IMR-90 (cell line): ENCODE measurements at regions not wholly inside any gene's neighbourhood (a gene's known extent, or its start where the extent isn't known, plus 50 kb on each side); places are given as distances from the start of the nearest gene placed in this dataset.

Experiments used
- ATAC-seq: fragments of 200-7000 bp; cut with Tn5 transposase; 2 replicates; pipeline ENCODE4 v1.9.1; 2020; ENCODE audit warnings: low read depth, mild to moderate bottlenecking, moderate library complexity
- BruUV-seq: library from RNA; stranded (reverse); fragments of 400-500 nt; replicated peaks from 2 replicates; lab custom pipeline; 2021; lab: Mats Ljungman, UMichigan
- CTCF ChIA-PET: fragments of 300-600 bp; formaldehyde crosslinking; extraction: SDS; loops from one replicate; lab custom pipeline; 2021; ENCODE audit warnings: antibody characterized with exemption; lab: Yijun Ruan, JAX
- POLR2A ChIA-PET: fragments of 300-600 bp; sonication (Branson Sonifier 250); formaldehyde crosslinking; loops from one replicate; lab custom pipeline; 2022; ENCODE audit warnings: antibody characterized with exemption; ENCODE audit not compliant: unreplicated experiment; lab: Charles Lee
- DNase-seq: peaks from one replicate; pipeline ENCODE4 v3.0.0; 2013
- H2AFZ ChIP-seq: replicated peaks from 2 replicates; pipeline ENCODE3; 2013; ENCODE audit warnings: low read length, mild to moderate bottlenecking; ENCODE audit not compliant: poor library complexity
- H2AK5ac ChIP-seq: 2 replicates; pipeline ENCODE4 v1.6.1; 2013; ENCODE audit warnings: low read depth, low read length, inconsistent platforms
- H2AK9ac ChIP-seq: replicated peaks from 2 replicates; pipeline ENCODE3; 2013; ENCODE audit warnings: mild to moderate bottlenecking, low read depth, low read length, moderate library complexity; ENCODE audit not compliant: poor library complexity
- H2BK120ac ChIP-seq: 2 replicates; pipeline ENCODE4 v1.6.1; 2013; ENCODE audit warnings: low read depth, low read length, inconsistent platforms
- H2BK15ac ChIP-seq: 3 replicates; pipeline ENCODE4 v1.6.1; 2013; ENCODE audit warnings: low read depth, low read length, inconsistent platforms
- H2BK20ac ChIP-seq: 2 replicates; pipeline ENCODE4 v1.6.1; 2013; ENCODE audit warnings: low read depth, mild to moderate bottlenecking, inconsistent platforms, low read length, moderate library complexity
- H2BK5ac ChIP-seq: 2 replicates; pipeline ENCODE4 v1.6.1; 2013; ENCODE audit warnings: mild to moderate bottlenecking, low read depth, low read length, inconsistent platforms; ENCODE audit not compliant: poor library complexity, severe bottlenecking
- H3K14ac ChIP-seq: replicated peaks from 2 replicates; pipeline ENCODE4 v1.6.1; 2013; ENCODE audit warnings: low read depth, low read length, inconsistent platforms
- H3K18ac ChIP-seq: 2 replicates; pipeline ENCODE4 v1.6.1; 2013; ENCODE audit warnings: low read depth, low read length, control low read depth
- H3K23ac ChIP-seq: 2 replicates; pipeline ENCODE4 v1.6.1; 2013; ENCODE audit warnings: low read depth, low read length, inconsistent platforms
- H3K27ac ChIP-seq: 2 replicates; pipeline ENCODE4 v1.5.1; 2013; ENCODE audit warnings: mild to moderate bottlenecking, control low read depth, low read length; ENCODE audit not compliant: insufficient read depth
- H3K27me3 ChIP-seq: 2 replicates; pipeline ENCODE4 v1.6.1; 2013; ENCODE audit warnings: low read length; ENCODE audit not compliant: control insufficient read depth, insufficient read depth
- H3K36me3 ChIP-seq: 2 replicates; pipeline ENCODE4 v1.6.1; 2013; ENCODE audit warnings: low read length, mixed read lengths; ENCODE audit not compliant: control insufficient read depth, insufficient read depth
- H3K4ac ChIP-seq: 2 replicates; pipeline ENCODE4 v1.6.1; 2013; ENCODE audit warnings: low read depth, low read length, inconsistent platforms
- H3K4me1 ChIP-seq: 2 replicates; pipeline ENCODE4 v1.6.1; 2013; ENCODE audit warnings: low read length, mixed read lengths; ENCODE audit not compliant: control insufficient read depth, insufficient read depth
- H3K4me2 ChIP-seq: 2 replicates; pipeline ENCODE4 v1.6.1; 2013; ENCODE audit warnings: low read depth, mild to moderate bottlenecking, control low read depth, low read length, moderate library complexity
- H3K4me3 ChIP-seq: 2 replicates; pipeline ENCODE4 v1.5.1; 2013; ENCODE audit warnings: low read depth, mild to moderate bottlenecking, control low read depth, low read length, moderate library complexity; ENCODE audit not compliant: insufficient read depth
- H3K56ac ChIP-seq: 2 replicates; pipeline ENCODE4 v1.6.1; 2013; ENCODE audit warnings: low read length, inconsistent platforms; ENCODE audit not compliant: insufficient read depth; ENCODE audit errors: extremely low read depth
- H3K79me1 ChIP-seq, 2 experiments: 2 replicates each; pipeline ENCODE4 v1.6.1; 2013; ENCODE audit warnings: low read length in 2 of 2, inconsistent platforms in 1 of 2, low read depth in 1 of 2
- H3K9ac ChIP-seq: 2 replicates; pipeline ENCODE4 v1.6.1; 2013; ENCODE audit warnings: low read depth, low read length, control low read depth
- H3K9me1 ChIP-seq: 2 replicates; pipeline ENCODE4 v1.6.1; 2013; ENCODE audit warnings: low read length, inconsistent platforms; ENCODE audit not compliant: insufficient read depth
- H3K9me3 ChIP-seq: 2 replicates; pipeline ENCODE4 v1.6.1; 2013; ENCODE audit warnings: low read length; ENCODE audit not compliant: control insufficient read depth, insufficient read depth
- H4K20me1 ChIP-seq: 2 replicates; pipeline ENCODE4 v1.6.1; 2013; ENCODE audit warnings: low read length, inconsistent platforms; ENCODE audit not compliant: insufficient read depth
- H4K5ac ChIP-seq: 2 replicates; pipeline ENCODE4 v1.6.1; 2013; ENCODE audit warnings: mild to moderate bottlenecking, low read depth, low read length, control low read depth
- H4K8ac ChIP-seq, 2 experiments: 2 replicates each; pipeline ENCODE4 v1.6.1; 2013; ENCODE audit warnings: low read depth in 2 of 2, low read length in 2 of 2, control low read depth in 1 of 2, inconsistent platforms in 1 of 2
- H4K91ac ChIP-seq: 2 replicates; pipeline ENCODE4 v1.6.1; 2013; ENCODE audit warnings: low read depth, low read length, inconsistent platforms; ENCODE audit not compliant: insufficient read depth
- BHLHE40 ChIP-seq: fragments of 150-350 bp; IDR thresholded peaks from 2 replicates; pipeline ENCODE4 v1.6.1; 2016; ENCODE audit warnings: mild to moderate bottlenecking, low read depth, low read length
- CEBPB ChIP-seq: IDR thresholded peaks from 2 replicates; pipeline ENCODE4 v1.6.1; 2012; ENCODE audit warnings: low read depth, low read length, improper control_type of control experiment
- CHD1 ChIP-seq: IDR thresholded peaks from 2 replicates; pipeline ENCODE4 v1.6.1; 2012; ENCODE audit warnings: low read depth, low read length, improper control_type of control experiment
- ELK1 ChIP-seq: fragments of 150-350 bp; IDR thresholded peaks from 2 replicates; pipeline ENCODE4 v1.6.1; 2016; ENCODE audit warnings: low read depth, mild to moderate bottlenecking, low read length, moderate library complexity, borderline replicate concordance
- FOS ChIP-seq: fragments of 150-350 bp; IDR thresholded peaks from 2 replicates; pipeline ENCODE4 v1.6.1; 2016; ENCODE audit warnings: low read depth, low read length
- MAFK ChIP-seq: IDR thresholded peaks from 2 replicates; pipeline ENCODE4 v1.6.1; 2012; ENCODE audit warnings: low read depth, low read length, improper control_type of control experiment
- MAZ ChIP-seq: IDR thresholded peaks from 2 replicates; pipeline ENCODE4 v1.6.1; 2012; ENCODE audit warnings: low read depth, mild to moderate bottlenecking, low read length, improper control_type of control experiment, moderate library complexity, borderline replicate concordance
- MXI1 ChIP-seq: IDR thresholded peaks from 2 replicates; pipeline ENCODE4 v1.6.1; 2012; ENCODE audit warnings: low read depth, mild to moderate bottlenecking, low read length, moderate library complexity, borderline replicate concordance
- NFE2L2 ChIP-seq: fragments of 150-350 bp; IDR thresholded peaks from 2 replicates; pipeline ENCODE4 v1.6.1; 2016; ENCODE audit warnings: low read depth, mild to moderate bottlenecking, low read length
- POLR2A ChIP-seq: IDR thresholded peaks from 2 replicates; pipeline ENCODE4 v1.6.1; 2012; ENCODE audit warnings: mild to moderate bottlenecking, low read depth, low read length
- RAD21 ChIP-seq: IDR thresholded peaks from 2 replicates; pipeline ENCODE4 v1.6.1; 2012; ENCODE audit warnings: low read length, improper control_type of control experiment
- RCOR1 ChIP-seq: IDR thresholded peaks from 2 replicates; pipeline ENCODE4 v1.6.1; 2012; ENCODE audit warnings: mild to moderate bottlenecking, low read length, improper control_type of control experiment; ENCODE audit not compliant: insufficient replicate concordance
- RFX5 ChIP-seq: IDR thresholded peaks from 2 replicates; pipeline ENCODE4 v1.8.0; 2012; ENCODE audit warnings: low read depth, mild to moderate bottlenecking, low read length, moderate library complexity
- SMC3 ChIP-seq: fragments of 150-350 bp; IDR thresholded peaks from 2 replicates; pipeline ENCODE4 v1.6.1; 2016; ENCODE audit warnings: low read depth, mild to moderate bottlenecking, antibody characterized with exemption, low read length, moderate library complexity
- USF2 ChIP-seq: fragments of 150-350 bp; IDR thresholded peaks from 2 replicates; pipeline ENCODE4 v1.6.1; 2017; ENCODE audit warnings: mild to moderate bottlenecking, antibody characterized with exemption, low read length, low read depth
- WGBS, 2 experiments: methylation state at CpG; one replicate each; pipeline versions ENCODE4 v1.1.5 to v1.1.7; 2013; ENCODE audit warnings: missing lambda C conversion rate in 2 of 2; ENCODE audit not compliant: insufficient read length in 1 of 2; ENCODE audit errors: extremely low coverage in 2 of 2; 5-methylcytosine and 5-hydroxymethylcytosine counted together
- dilution Hi-C: fragments of 300-500 bp; cut with HindIII; formaldehyde crosslinking; loops from one replicate; pipeline ENCODE4 v1.14.3; 2018; ENCODE audit warnings: low sequenced_read_pairs; ENCODE audit not compliant: unreplicated experiment
- in situ Hi-C: fragments of 300-500 bp; cut with MboI; formaldehyde crosslinking; loops from 3 replicates; pipeline ENCODE4 v1.14.3; 2019; ENCODE audit warnings: low sequenced_read_pairs, inconsistent platforms, mixed read lengths
- intact Hi-C: fragments of 100-400 bp; cut with micrococcal nuclease; formaldehyde crosslinking; loops from 2 replicates; pipeline ENCODE4 v1.10.0; 2022
- TF ChIP-seq, protein P1 (sequence below): conservative IDR thresholded peaks from 2 replicates; pipeline ENCODE4 v1.5.1; 2012; ENCODE audit warnings: mild to moderate bottlenecking, low read depth, low read length, improper control_type of control experiment

DNA sequence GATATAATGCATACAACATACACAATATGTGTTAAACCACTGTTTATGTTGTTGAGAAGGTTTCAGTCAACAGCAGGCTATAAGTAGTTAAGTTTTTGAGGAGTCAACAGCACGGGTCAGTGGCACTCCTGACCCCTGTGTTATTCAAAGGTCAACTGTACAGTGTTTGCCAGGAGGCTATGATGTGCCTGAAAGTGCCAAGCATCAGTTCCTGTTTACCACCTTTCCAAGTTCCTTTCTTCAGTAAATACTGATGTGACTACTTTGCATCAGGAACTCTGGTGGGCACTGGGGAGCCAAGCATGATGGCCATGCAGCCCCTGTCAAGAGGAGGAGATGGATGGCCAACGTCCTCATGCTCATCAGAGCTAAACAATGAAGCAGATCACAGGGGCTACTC lies 224.4 kb upstream of the EXOC2 start:
- Histone ChIP-seq H2AK9ac (no peak overlapping the region), H3K4me2 (no peak overlapping the region), H4K8ac (no peak overlapping the region), H3K36me3 (no peaks in the 10 kb centered on the region), H2BK5ac (no peak overlapping the region), H3K9me3 (peaks cover 12% of the 10 kb centered on the region), H4K5ac (no peak overlapping the region), H3K9me1 (no peaks in the 10 kb centered on the region), H3K56ac (no peak overlapping the region), H2BK20ac (no peak overlapping the region), H2AFZ (no peak overlapping the region), H3K4me3 (no peak overlapping the region), H2BK120ac (no peak overlapping the region), H3K9ac (no peak overlapping the region), H3K4me1 (peaks cover 4% of the 10 kb centered on the region; the same call in 1 of the 2 replicates), H2AK5ac (no peak overlapping the region), H3K27me3 (peaks cover 8% of the 10 kb centered on the region), H2BK15ac (no peak overlapping the region), H3K14ac (no peak overlapping the region), H4K91ac (no peak overlapping the region), H3K4ac (no peak overlapping the region), H4K20me1 (no peaks in the 10 kb centered on the region), H3K79me1 (no peaks in the 10 kb centered on the region), H3K27ac (no peak overlapping the region), H3K23ac (no peak overlapping the region), H3K18ac (no peak overlapping the region)
- no CpG with 5 or more reads among the region's 2 CpGs for WGBS, 2 experiments
- intact Hi-C loops = no loop called here
- no peak for ATAC-seq
- ChIA-PET POLR2A (no interaction called here), CTCF (no interaction called here)
- DNase-seq = no peak
- no peak for TF ChIP-seq RFX5
- TF ChIP-seq RAD21 = no peak
- no peak for TF ChIP-seq FOS
- TF ChIP-seq USF2 = no peak
- TF ChIP-seq MXI1 = no peak
- TF ChIP-seq RCOR1 = no peak
- TF ChIP-seq SMC3 = no peak
- TF ChIP-seq MAFK = no peak
- no peak for TF ChIP-seq NFE2L2
- TF ChIP-seq, protein P1, sequence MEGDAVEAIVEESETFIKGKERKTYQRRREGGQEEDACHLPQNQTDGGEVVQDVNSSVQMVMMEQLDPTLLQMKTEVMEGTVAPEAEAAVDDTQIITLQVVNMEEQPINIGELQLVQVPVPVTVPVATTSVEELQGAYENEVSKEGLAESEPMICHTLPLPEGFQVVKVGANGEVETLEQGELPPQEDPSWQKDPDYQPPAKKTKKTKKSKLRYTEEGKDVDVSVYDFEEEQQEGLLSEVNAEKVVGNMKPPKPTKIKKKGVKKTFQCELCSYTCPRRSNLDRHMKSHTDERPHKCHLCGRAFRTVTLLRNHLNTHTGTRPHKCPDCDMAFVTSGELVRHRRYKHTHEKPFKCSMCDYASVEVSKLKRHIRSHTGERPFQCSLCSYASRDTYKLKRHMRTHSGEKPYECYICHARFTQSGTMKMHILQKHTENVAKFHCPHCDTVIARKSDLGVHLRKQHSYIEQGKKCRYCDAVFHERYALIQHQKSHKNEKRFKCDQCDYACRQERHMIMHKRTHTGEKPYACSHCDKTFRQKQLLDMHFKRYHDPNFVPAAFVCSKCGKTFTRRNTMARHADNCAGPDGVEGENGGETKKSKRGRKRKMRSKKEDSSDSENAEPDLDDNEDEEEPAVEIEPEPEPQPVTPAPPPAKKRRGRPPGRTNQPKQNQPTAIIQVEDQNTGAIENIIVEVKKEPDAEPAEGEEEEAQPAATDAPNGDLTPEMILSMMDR = no peak
- TF ChIP-seq CEBPB = no peak
- TF ChIP-seq ELK1 = no peak
- TF ChIP-seq MAZ = no peak
- TF ChIP-seq POLR2A = no peak
- TF ChIP-seq BHLHE40 = no peak
- no peak for TF ChIP-seq CHD1
- no TSS peak for BruUV-seq
- in situ Hi-C loops = loop anchor here (25.0 kb wide), 1 partner anchor 470 kb away; the partner anchor contains the start of gene FOXF2
- dilution Hi-C loops = no loop called here
